Activated B cell treated with CpG ODN at 0.5 μM for 24 hours (primary cell): ENCODE measurements at regions not wholly inside any gene's neighbourhood (a gene's known extent, or its start where the extent isn't known, plus 50 kb on each side); places are given as distances from the start of the nearest gene placed in this dataset.

ENCODE experiments used
- ATAC-seq: fragments of 200-7000 bp; cut with Tn5 transposase; one replicate; pipeline ENCODE4 v1.10.0; 2021; ENCODE audit warnings: low read depth, mild to moderate bottlenecking, moderate library complexity
- CTCF ChIA-PET: fragments of 350-600 bp; sonication (Branson Sonifier 250); formaldehyde crosslinking; loops from one replicate; lab custom pipeline; 2021; ENCODE audit warnings: antibody characterized with exemption; lab: Charles Lee
- POLR2A ChIA-PET: fragments of 350-600 bp; sonication (Branson Sonifier 250); formaldehyde crosslinking; loops from one replicate; lab custom pipeline; 2021; ENCODE audit warnings: antibody characterized with exemption; lab: Charles Lee
- DNase-seq: peaks from one replicate; pipeline ENCODE4 v3.0.0; 2022
- H3K27ac Mint-ChIP-seq: one replicate; pipeline ENCODE4 v1.8.0; 2020; ENCODE audit warnings: mixed read lengths
- H3K27me3 Mint-ChIP-seq: one replicate; pipeline ENCODE4 v1.8.0; 2021; ENCODE audit warnings: mixed read lengths
- H3K36me3 Mint-ChIP-seq: one replicate; pipeline ENCODE4 v1.8.0; 2021; ENCODE audit warnings: low read depth, mixed read lengths
- H3K4me1 Mint-ChIP-seq: one replicate; pipeline ENCODE4 v1.8.0; 2021; ENCODE audit warnings: mixed read lengths
- H3K4me3 Mint-ChIP-seq: one replicate; pipeline ENCODE4 v1.8.0; 2020; ENCODE audit warnings: mild to moderate bottlenecking, mixed read lengths
- H3K9me3 Mint-ChIP-seq: one replicate; pipeline ENCODE4 v1.8.0; 2020; ENCODE audit warnings: mixed read lengths
- CTCF ChIP-seq: fragments of 200-600 bp; IDR thresholded peaks from one replicate; pipeline ENCODE4 v1.8.0; 2022; ENCODE audit warnings: antibody characterized with exemption, mild to moderate bottlenecking
- intact Hi-C: fragments of 100-400 bp; cut with micrococcal nuclease; formaldehyde crosslinking; loops from one replicate; pipeline ENCODE4 v1.15.1; 2024

DNA sequence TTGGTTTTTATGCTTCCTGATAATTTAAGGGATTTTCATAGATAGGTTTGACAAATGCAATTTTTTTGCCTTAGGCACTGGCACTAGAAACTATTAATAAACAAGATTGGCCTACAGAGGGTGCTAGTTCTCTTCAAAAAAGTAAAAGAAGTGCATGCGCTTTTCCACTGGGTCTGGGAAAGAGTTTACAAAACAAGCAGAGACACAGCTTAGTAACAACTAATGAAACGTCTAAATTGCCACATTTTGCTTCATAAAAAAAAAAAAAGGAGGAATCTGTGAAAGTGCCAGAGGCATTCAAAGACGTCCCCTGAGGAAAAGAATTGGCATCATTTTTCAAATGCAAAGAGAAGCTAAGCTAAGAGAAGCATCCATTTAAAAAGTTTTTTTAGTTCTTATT lies 58.3 kb upstream of the EEA1 start:
- intact Hi-C loops, result loop anchor here (1.0 to 5.0 kb wide), 12 partner anchors 8 to 1114 kb away; partner anchors contain the start of genes EEA1 and MRPL42
- H3K27me3 Mint-ChIP-seq, result no peaks in the 10 kb centered on the region
- no peak for DNase-seq
- H3K4me1 Mint-ChIP-seq, result peaks cover 33% of the 10 kb centered on the region
- peak overlapping the region; percentile 89 for H3K27ac Mint-ChIP-seq
- ChIA-PET POLR2A (interaction anchor here (0.7 to 2.7 kb wide), 12 partner anchors 8 to 453 kb away, joined by 3 to 40 read pairs (median 5); partner anchors contain the start of gene EEA1), CTCF (interaction anchor here (0.6 to 6.6 kb wide), 45 partner anchors 8 to 1606 kb away, joined by 3 to 95 read pairs (median 4); partner anchors contain the start of gene EEA1)
- H3K4me3 Mint-ChIP-seq, result peak overlapping the region; percentile 69
- no peaks in the 10 kb centered on the region for H3K36me3 Mint-ChIP-seq
- H3K9me3 Mint-ChIP-seq, result peaks cover 6% of the 10 kb centered on the region
- ATAC-seq, result peak; percentile 26
- peak; percentile 93 for TF ChIP-seq CTCF

DNA sequence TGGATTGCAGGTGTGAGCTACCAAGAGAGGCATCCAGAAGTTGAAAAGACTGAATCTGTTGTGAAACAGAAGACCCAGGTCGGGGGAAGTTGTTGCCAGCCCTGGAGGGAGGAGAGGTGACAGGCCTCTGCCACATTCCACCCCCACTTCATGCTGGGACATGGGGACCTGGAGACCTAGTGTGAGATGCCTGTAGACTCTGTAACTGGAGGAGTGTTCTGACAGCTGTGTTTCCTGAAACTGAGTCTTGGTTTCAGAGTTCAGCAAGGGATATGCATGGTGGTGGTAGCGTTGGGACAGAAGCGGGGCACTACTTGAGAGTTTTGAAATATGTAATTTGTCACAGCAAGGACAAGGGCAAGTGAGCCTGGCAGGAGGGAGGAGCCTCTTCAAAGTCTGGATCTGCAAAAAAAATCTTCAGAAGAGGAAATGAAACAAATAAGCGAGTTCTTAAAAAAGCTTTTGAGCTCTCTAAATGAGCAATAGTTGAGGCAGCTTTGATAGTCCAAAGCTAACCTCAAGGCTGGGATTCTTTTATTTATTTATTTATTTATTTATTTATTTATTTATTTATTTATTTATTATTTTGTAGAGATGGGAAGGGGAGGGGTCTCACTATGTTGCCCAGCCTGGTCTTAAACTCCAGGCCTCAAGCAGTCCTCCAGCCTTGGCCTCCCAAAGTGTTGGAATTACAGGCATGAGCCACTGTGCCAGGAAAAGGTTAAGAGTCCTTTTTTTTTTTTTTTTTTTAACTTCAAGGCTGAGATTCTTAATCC lies 58.9 kb upstream of the EEA1 start:
- peaks cover 34% of the 10 kb centered on the region for H3K4me1 Mint-ChIP-seq
- H3K9me3 Mint-ChIP-seq, result peaks cover 3% of the 10 kb centered on the region
- no peaks in the 10 kb centered on the region for H3K36me3 Mint-ChIP-seq
- H3K4me3 Mint-ChIP-seq, result peak overlapping the region; percentile 69
- H3K27ac Mint-ChIP-seq, result peak overlapping the region; percentile 89
- intact Hi-C loops, result loop anchor here (1.0 to 5.0 kb wide), 16 partner anchors 7 to 1113 kb away; partner anchors contain the start of genes EEA1 and MRPL42
- CTCF ChIA-PET, result interaction anchor here (0.6 to 6.6 kb wide), 41 partner anchors 11 to 1607 kb away, joined by 3 to 95 read pairs (median 4); partner anchors contain the start of gene EEA1
- no peaks in the 10 kb centered on the region for H3K27me3 Mint-ChIP-seq
- POLR2A ChIA-PET, result interaction anchor here (0.6 to 2.7 kb wide), 17 partner anchors 8 to 453 kb away, joined by 3 to 40 read pairs (median 5); partner anchors contain the start of gene EEA1
- ATAC-seq, result peak; percentile 88
- DNase-seq, result peak; percentile 37
- TF ChIP-seq CTCF, result no peak

DNA sequence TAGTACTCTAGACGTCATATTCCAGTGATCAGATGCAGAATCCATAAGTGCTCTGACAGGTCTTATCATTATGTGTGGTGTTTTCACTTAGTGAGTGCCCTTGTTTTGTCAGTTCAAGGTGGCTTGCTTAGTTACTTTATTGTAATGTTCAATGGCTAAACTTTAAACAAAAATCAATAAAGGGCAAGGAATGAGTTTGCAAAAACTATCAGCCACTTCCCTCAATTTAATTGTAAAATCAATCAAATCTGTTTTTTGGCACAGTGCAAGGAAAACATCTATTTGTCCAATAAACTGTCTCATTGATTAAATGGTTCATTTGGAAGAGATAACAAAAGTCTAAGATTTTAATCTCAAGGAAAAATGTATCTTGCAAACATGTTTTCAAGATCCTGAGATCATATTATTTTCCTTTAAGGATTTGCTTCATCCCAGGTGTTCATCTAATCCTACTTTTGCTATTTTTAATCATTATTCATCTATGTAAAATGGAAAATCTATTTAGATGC lies 59.6 kb upstream of the EEA1 start:
- H3K36me3 Mint-ChIP-seq, result no peaks in the 10 kb centered on the region

GRCh38 chr12:92989715-92990484 lies 60.8 kb upstream of the EEA1 start:
- Mint-ChIP-seq H3K27me3 (no peaks in the 10 kb centered on the region), H3K36me3 (no peaks in the 10 kb centered on the region), H3K4me1 (peaks cover 48% of the 10 kb centered on the region), H3K4me3 (no peak overlapping the region), H3K27ac (peak overlapping the region; percentile 83), H3K9me3 (peaks cover 4% of the 10 kb centered on the region)
- no peak for DNase-seq
- CTCF ChIA-PET, result interaction anchor here (1.5 kb wide), 1 partner anchor 513 kb away, joined by 3 read pairs; no protein-coding TSS in a partner anchor
- POLR2A ChIA-PET, result interaction anchor here (0.6 to 1.4 kb wide), 2 partner anchors 61 to 364 kb away, joined by 7 to 13 read pairs; partner anchors contain the start of gene EEA1
- intact Hi-C loops, result loop anchor here (2.0 to 5.0 kb wide), 3 partner anchors 35 to 163 kb away; no protein-coding TSS in a partner anchor
- TF ChIP-seq CTCF, result no peak
- ATAC-seq, result no peak

More for the DNA sequence above, 59.6 kb upstream of the EEA1 start:
- ATAC-seq (no peak), DNase-seq (no peak)
- H3K4me1 Mint-ChIP-seq, result peaks cover 39% of the 10 kb centered on the region
- intact Hi-C loops, result loop anchor here (1.0 to 5.0 kb wide), 6 partner anchors 36 to 407 kb away; no protein-coding TSS in a partner anchor
- ChIA-PET CTCF (interaction anchor here (0.7 to 6.6 kb wide), 17 partner anchors 10 to 1113 kb away, joined by 3 to 95 read pairs (median 7); no protein-coding TSS in a partner anchor), POLR2A (interaction anchor here (0.7 to 2.7 kb wide), 8 partner anchors 12 to 437 kb away, joined by 3 to 40 read pairs (median 5); partner anchors contain the start of gene EEA1)
- TF ChIP-seq CTCF, result no peak
- H3K4me3 Mint-ChIP-seq, result no peak overlapping the region
- H3K27me3 Mint-ChIP-seq, result no peaks in the 10 kb centered on the region
- H3K27ac Mint-ChIP-seq, result peak overlapping the region; percentile 56
- peaks cover 6% of the 10 kb centered on the region for H3K9me3 Mint-ChIP-seq
